ENCODE measurements at regions not wholly inside any gene's neighbourhood (a gene's known extent, or its start where the extent isn't known, plus 50 kb on each side); places are given as distances from the start of the nearest gene placed in this dataset.
A peak's percentile ranks its signal among the peaks of the same experiment; 100 is the strongest.
"Not testable (repeated sequence)": the region's sequence is repeated elsewhere in the genome, so short reads cannot be mapped to it uniquely, and the experiment has no call there.

GRCh38 chr1:223907943-223908587, 62.3 kb upstream of the TP53BP2 start:
- not testable (repeated sequence) for H3K27ac ChIP-seq
- peak; percentile 34 for TF ChIP-seq CTCF (IDR thresholded peaks at IDR 0.05)

- not testable (repeated sequence) for H3K27ac ChIP-seq
These were observed 57.5 kb upstream of the TP53BP2 start for GRCh38 chr1:223903221-223903620.

GRCh38 chr1:223899775-223900174, 54.0 kb upstream of the TP53BP2 start:
- not testable (repeated sequence) for H3K27ac ChIP-seq

- H3K27ac ChIP-seq, result not testable (repeated sequence)
These were observed 51.4 kb upstream of the TP53BP2 start for GRCh38 chr1:223897097-223897496.

- H3K27ac ChIP-seq, result not testable (repeated sequence)
These were observed 50.2 kb upstream of the TP53BP2 start for GRCh38 chr1:223895950-223896349.
